Thyroid gland (tissue), 4 donors: ENCODE measurements at regions not wholly inside any gene's neighbourhood (a gene's known extent, or its start where the extent isn't known, plus 50 kb on each side); places are given as distances from the start of the nearest gene placed in this dataset.
"Not testable (repeated sequence)": the region's sequence is repeated elsewhere in the genome, so short reads cannot be mapped to it uniquely, and the experiment has no call there.

ENCODE experiments used
- CTCF ChIP-seq, 6 experiments: fragments of 200-600 bp in 3 of 6; fragments of 450-650 bp in 3 of 6; sonication (generic) in 3 of 6; IDR thresholded peaks; one replicate each; pipeline ENCODE4 v1.5.1; 2016 to 2019; ENCODE audit warnings: antibody characterized with exemption in 6 of 6, mild to moderate bottlenecking in 2 of 6, inconsistent platforms in 1 of 6, moderate library complexity in 1 of 6
- POLR2A ChIP-seq, 2 donors: fragments of 450-650 bp; IDR thresholded peaks; one replicate each; pipeline ENCODE4 v1.6.1; 2017; ENCODE audit warnings: antibody characterized with exemption in 2 of 2, mild to moderate bottlenecking in 2 of 2, moderate library complexity in 1 of 2

- TF ChIP-seq CTCF, POLR2A (IDR thresholded peaks at IDR 0.05): not testable (repeated sequence)
Observed at GRCh38 chr4:149915735-149916134, 100.1 kb upstream of the IQCM start.
